ENCODE measurements at regions not wholly inside any gene's neighbourhood (a gene's known extent, or its start where the extent isn't known, plus 50 kb on each side); places are given as distances from the start of the nearest gene placed in this dataset.

DNA sequence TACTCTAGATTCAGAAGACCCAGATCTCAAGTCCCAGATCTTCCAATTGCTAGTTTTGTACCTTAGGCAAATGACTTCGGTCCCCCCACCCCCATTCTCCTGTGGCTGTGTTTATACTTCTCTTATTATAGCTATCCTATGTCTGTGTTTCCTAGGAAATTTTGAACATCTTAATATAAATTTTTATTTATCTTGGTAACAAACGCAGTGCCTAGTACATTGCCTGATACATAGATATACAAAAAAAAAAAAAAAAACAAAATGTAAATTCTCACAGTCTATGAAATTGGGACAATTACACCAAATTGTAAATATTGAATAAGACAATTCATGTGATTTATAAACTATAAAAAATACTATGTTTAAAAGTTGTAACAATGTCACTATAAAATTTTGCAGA is 84.1 kb upstream of the SLC44A3 start:
- DNase-seq (ENCODE audit: insufficient read length, low spot score) (no peak), FAIRE-seq (no peak)

DNA sequence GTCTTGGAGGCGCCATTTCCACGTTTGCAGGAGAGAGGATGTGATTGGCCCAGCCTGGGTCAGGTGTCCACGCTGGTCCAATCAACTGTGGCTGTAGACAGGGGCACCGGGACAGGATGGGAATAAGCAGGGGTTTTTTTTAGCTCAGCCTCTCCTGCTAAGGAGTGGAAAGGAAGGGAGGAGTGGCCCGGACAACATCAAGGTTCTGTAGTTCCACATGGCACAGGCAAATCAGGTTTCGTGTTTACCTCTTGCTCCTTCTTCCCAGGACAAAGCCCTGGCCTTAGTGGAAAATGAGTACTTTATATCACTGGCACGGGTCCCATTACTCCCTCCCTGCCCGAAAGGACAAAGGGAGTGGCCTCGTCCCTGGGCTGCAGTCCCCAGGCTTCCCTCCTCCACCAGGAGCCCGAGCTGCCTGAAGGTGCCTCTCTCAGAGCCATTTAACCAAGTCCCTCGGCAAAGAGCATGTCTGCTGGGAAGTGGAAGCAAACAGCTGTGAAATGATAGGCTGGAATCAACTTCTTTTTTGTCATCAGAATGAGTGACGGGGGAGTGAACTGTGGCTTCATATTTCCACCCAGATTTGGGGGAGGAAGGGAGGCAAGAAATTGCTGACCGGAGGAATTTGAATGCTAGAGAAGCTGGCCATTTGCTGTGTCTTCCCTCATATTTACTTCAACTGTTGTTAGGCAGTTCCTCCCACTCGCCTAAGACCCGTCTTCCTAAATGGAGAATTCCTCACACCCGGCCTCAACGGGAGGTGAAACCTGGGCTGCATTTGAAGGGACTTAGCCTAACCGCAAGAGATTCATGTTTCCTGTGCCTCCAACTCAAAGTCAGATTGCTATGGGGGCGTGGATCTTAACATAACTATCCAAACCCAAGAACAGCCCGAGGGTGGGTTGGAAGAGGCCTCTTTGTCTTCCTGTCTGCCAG is 84.9 kb upstream of the SLC44A3 start:
- DNase-seq (ENCODE audit: insufficient read length, low spot score), result peak; percentile 59
- FAIRE-seq, result peak; percentile 73

DNA sequence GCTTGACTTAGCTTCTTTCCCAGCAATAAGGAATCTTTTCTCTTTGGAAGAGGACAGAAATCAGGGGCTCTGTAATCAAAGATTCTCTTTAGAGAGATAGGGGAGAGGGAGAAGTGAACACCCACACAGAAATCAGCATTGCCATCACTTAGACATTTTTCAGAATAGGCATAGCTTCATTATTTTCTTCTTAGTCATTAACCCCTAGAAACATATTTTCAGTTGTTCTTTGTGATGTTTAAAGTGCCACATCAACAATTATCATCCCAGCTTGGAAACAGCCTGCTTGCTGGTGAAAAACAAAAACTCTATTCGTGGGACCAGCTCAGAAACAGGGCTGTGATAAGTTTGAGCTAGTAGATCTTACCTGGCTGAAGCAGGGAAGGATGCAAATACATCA is 88.3 kb upstream of the SLC44A3 start:
- DNase-seq (ENCODE audit: insufficient read length, low spot score) (no peak), FAIRE-seq (no peak)

DNA sequence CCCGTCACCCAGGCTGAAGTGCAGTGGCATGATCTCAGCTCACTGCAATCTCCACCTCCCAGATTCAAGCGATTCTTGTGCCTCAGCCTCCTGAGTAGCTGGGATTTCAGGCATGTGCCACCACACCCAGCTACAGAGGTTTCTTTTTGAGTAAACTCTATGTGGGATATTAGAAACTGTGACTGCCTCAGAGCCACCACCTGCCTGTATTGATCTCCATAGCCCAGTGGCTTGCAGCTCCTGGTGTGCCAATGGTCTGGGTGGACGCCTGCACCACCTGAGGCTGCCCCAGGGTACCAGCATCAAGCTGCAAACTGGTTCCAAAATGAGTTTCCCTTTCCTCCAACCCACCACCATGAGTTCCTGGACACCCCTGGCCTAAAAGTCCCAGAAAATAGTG is 89.7 kb upstream of the SLC44A3 start:
- FAIRE-seq (no peak), DNase-seq (ENCODE audit: insufficient read length, low spot score) (no peak)

DNA sequence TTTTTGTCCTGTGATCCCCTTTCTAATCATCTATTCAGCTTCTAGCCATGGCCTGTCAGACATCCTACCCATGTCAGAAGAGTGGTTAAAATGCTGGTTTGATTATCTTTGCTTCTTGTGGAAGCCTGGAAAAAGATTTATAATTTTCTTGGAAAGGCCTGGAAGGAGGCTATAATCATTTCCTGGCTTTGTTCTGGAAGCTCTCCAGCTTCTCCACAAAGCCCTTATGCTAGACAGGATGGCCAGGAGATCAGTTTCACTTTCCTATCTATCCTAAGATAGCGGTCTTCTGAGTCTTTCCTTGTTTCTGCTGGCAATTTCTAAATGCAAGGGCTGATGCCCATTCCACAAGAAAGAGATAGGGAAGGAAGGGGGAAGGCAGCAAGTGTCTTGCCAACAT is 90.9 kb upstream of the SLC44A3 start:
- FAIRE-seq (no peak), DNase-seq (ENCODE audit: insufficient read length, low spot score) (peak; percentile 21)

DNA sequence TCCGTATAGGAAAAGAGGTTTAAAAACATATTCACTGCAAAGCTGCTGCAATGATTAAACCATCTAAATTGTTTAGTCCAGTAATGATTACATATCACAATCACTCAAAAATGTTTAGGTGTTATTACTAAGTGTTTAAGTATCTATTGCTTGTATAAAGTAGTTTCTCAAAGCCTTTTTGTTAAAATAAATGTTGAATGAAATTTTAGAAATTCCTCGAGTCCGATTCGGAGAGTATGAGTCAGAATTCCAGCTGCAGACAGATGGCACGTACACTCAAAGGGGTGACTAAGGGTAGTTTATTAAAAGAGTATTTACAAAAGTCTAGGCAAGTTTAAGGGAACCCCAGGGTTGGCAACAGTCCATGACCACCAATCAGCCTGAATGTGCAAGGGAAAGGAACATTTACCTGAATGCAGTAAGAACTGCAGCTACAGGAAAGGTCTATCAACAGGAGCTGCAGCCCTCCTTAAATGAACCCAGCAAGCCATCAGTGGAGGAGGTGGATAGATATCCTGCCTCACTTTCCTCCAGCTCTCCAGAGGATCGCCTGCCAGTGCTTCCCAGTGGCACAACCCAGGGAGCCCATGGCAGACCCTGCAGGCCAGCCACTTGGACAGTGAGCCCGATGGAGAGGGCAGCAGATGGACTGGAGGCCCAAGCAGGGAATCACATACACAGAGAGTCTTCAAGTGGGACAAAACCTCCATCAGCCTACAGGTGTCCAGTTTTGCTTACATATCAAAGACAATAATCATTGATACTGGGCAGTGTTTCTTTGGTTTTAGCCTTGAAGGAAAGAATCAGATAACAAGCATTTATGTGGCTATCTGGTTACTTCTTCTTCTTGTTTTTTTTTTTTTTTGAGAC is 92.1 kb upstream of the SLC44A3 start:
- peak; percentile 38 for FAIRE-seq
- DNase-seq (ENCODE audit: insufficient read length, low spot score), result peak; percentile 61

DNA sequence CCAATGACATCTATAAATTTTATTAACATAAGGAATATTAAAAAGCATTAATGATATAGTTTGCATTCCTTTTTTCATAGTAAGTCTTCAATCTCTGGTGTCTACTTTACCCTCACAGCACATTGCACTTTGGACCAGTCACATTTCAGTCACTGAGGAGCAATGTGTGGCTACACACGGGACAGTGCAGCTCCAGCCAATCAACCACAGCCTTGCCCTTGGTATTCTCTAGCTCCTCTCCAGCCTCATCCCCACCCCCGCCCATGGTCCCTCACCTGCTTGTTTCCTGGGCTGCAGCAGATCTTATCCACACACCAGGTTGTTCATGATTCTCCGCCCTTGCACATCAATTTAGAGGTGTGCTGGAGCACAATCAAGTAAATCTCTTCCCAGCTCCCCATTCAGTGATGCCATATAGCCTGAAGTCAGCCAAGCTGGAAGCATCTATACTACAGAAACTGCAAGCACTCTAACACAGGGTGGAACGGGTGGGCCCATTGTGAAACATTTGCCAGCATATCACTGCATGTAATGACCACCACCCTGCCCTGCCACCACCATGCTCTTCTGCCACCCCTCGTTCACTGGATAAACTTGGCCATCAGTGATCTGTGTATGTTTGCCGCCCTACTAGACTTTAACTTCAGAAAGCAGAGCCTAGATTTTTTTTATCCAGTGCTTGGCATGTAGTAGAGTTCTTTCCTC is 93.0 kb upstream of the SLC44A3 start:
- no peak for DNase-seq (ENCODE audit: insufficient read length, low spot score)
- FAIRE-seq, result no peak

DNA sequence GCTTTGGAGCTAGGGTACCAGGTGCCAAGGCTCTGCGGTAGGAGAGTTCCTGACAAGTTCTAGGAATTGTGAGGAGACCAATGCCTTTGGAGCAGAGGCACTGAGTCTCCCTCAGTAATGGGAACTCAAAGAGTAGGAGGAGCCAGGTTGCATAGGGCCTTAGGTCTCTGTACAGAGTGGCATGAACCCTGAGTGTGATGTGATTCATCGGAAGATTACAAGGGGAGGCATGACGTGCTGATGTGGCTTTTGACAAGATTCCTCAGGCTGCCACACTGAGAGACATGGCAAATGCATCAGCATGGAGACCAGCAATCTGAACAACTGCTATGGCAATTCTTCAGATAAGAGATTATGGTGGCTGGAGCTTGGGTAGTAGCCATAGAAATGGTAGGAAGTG is 94.6 kb upstream of the SLC44A3 start:
- no peak for DNase-seq (ENCODE audit: insufficient read length, low spot score)
- no peak for FAIRE-seq

DNA sequence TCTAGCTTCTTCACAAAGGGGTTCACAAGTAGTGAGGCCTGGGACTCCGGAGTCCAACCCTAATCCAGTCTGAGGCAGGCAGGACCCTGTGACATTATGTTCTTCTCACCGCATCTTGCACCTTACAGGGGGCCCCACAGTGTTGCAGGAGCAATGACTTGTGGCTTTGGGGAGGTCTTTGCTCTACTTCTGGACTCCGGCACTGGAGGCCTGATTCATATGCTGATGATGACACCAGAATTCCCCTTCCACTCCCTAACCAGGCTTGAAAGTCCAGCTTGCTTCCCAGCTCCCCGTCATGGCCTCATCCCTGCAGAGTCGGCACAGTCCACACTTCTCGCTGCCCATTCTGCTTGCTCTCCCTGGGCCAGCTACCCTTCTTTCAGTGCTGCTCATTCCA is 96.3 kb upstream of the SLC44A3 start:
- DNase-seq (ENCODE audit: insufficient read length, low spot score), result no peak
- FAIRE-seq, result peak; percentile 16

DNA sequence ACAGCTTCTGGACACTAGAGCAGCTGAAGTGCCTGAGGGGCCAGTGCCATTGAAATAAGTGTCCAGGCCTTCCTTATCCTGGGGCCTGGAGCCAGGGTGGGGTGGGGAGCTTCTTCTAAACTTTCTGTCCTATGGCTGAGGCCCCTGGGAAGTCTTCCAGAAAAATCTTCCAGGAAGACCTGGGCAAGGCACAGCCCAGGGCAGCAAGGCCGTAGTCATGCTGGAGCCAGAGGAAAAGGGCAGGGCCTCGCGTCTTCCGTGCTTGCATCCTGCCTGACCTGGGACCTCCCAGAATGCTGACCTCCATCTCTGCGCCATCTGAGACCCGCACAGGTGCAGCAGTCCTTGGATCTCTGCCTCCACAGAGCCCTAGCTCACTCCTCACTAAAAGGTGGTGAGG is 96.7 kb upstream of the SLC44A3 start:
- DNase-seq (ENCODE audit: insufficient read length, low spot score), result no peak
- no peak for FAIRE-seq

DNA sequence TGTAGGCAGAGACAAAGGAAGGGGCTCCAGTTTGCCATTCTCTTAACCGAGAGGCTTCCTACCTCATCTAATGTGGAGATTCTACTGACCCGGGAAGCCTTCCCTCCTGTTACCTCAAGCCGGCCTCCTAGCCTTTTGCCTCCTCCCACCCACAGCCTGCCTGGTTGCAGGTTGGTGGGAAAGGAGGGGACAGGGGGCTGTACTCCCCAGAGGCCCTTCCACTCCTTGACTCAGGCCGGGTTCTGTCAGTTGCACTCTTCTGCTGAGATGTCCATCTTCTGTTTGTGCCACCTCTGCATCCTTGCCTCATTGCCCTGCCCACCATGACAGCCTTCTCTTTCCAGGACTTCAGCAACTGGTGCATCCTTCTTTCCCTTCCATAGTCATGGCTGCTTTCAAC is 98.0 kb upstream of the SLC44A3 start:
- no peak for DNase-seq (ENCODE audit: insufficient read length, low spot score)
- no peak for FAIRE-seq

DNA sequence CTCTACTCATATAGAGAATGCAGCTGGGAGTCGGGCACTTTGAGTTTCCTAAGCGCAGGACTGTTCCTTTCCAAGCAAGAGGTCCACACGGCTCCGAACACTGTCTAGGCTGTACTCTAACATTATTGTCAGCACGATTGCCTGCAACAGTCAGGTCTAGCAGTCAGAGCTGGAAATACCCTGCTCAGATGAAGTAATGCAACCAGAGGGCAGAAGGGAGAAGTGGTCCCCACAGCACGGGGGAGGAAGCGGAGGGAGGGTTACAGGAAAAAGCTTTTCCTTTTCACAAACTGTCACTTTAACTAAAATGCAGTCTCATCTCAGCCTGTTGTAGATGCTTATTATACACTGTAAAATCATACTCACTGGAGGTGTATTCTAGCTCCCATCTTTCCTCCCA is 98.9 kb upstream of the SLC44A3 start:
- no peak for FAIRE-seq
- DNase-seq (ENCODE audit: insufficient read length, low spot score), result no peak

DNA sequence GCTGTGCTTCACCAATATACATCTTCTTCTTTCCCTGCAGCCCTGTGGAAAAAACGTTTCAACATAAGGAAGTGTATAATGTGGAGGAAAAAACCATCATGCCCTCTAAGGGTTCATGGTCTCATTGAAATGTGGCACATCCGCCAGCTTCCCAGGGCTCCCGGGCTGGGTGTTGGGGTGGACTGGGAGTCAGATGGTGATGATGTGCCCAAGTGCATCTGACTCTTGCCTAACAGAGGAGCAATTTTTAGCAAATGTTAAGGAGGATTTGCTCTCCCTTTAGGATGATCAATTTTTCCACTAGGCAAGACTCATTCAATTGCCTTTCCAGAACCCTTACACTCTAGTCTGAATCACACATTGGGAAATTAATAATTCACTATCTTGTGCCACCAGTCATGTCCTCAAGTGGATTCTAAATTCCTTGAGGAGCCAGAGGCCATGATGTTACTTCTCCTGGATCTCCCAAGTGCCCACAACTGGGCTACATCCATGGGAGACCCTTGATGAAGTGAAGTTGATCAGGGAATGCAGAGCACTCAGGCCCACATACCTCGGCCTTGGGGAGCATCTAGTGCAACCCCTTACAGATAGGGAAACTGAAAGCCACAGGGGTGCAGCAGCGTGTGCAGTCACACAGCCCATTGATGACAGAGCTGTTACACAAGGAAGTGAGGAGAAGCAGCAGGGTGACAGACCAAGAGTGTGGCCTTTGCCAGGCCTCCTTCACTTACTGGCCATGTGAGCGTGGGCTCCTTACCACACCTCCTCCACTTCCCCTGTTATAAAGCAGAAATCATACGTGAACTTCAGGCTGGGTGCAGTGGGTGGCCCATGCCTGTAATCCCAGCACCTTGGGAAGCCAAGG is 100.0 kb upstream of the SLC44A3 start:
- no peak for DNase-seq (ENCODE audit: insufficient read length, low spot score)
- FAIRE-seq, result no peak

DNA sequence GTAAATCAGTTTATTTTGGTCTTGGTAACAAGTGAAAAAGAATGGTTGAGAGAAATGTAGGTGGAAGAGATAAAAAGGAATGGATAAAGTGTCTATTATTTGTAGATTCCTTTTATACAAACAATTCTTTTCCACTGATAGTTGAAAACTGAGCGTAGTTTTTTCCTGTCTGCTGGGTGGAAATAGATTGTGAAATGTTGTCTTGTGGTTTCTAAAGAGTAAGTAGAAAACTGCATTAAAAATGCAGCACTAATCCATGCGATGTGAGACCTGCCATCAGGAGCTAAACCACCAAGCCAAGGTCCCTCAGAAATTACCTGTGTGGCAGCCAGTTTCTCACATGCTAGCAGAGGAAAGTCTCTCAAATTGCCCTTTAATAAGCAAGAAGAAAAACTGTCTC is 103.2 kb upstream of the SLC44A3 start:
- DNase-seq (ENCODE audit: insufficient read length, low spot score), result no peak
- no peak for FAIRE-seq

DNA sequence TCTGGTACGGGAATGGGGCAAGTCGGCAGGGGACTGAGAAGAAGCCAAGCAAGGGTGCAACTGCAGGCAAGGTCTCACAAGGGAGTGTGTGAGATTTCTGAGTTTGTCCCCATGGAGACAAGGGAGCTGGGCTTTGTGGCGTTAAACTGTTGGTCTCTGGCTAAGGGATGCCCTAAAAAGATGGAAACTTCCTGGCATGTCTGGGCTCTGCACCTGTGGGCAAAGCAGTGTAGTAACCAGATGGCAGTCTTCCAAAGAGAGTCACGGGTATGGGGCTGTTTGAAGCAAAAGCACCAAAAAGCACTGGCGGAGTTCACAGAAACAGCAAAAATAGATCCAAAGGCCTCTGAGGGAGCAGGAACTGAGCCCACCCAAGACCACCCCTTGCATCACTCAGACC is 104.8 kb upstream of the SLC44A3 start:
- DNase-seq (ENCODE audit: insufficient read length, low spot score), result no peak
- FAIRE-seq, result no peak

DNA sequence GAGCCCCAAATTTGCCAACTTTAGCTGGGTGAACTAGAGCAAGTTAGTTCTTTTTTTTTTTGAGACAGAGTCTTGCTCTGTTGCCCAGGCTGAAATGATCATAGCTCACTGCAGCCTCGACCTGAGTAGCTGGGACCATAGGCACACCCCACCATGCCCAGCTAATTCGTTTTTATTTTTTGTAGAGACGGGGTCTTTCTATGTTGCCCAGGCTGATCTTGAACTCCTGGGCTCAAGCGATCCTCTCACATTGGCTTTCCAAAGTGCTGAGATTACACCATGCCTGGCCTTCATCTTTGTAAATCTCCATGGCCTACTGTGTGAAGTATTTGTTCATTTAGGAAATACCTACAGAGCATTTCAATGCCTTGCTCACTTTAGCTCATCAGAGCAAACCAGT is 105.6 kb upstream of the SLC44A3 start:
- no peak for DNase-seq (ENCODE audit: insufficient read length, low spot score)
- no peak for FAIRE-seq

DNA sequence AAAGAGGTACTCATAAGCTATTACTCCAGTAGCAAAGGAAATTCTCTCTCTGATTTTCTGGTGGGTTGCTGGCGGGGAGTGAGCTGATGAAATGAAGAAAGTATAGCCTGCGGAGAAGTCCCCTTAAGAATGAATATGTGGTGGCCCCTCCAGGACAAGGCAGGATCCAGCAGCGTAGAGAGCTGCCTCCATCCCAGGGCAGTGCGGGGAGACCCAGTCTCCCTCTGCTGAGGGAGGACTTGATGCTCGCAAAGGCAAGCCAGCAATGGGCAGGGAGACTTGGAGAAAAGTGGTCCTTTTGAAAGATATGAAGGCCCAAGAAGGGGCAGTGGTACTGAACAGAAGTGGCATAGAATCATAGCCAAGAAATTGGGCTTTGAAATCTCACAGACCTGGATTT is 106.0 kb upstream of the SLC44A3 start:
- no peak for FAIRE-seq
- DNase-seq (ENCODE audit: insufficient read length, low spot score), result no peak

DNA sequence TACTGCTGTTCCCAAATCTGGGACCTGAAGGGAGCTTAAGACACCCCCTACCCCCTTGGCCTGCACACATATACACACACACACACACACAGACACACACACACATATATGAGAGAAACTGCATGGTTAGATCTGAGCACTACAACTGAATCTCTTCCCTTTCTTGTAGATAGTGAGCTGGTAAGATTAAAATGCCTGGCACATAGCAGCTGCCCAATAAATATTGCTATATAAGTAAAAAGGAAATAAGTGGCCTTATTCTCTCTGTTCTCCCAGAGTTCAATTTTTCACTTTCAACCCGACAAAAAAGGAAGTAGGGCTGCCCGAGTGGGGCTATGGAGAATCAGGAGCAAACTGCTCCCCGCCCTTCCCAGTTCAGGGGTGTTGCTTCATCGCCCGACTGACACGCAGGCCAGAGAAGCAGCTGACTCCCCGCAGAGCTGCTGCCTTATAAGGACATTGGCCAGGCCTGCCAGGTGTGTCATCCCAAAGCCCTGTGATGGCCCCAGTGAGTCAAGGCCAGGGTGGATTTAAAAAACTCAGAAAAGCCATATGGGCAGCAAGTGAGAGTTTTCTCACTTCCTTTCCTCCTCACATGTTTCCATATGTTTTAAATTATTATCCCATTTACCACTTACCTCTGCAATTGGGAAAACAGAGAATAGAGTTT is 106.5 kb upstream of the SLC44A3 start:
- DNase-seq (ENCODE audit: insufficient read length, low spot score), result peak; percentile 73
- no peak for FAIRE-seq

DNA sequence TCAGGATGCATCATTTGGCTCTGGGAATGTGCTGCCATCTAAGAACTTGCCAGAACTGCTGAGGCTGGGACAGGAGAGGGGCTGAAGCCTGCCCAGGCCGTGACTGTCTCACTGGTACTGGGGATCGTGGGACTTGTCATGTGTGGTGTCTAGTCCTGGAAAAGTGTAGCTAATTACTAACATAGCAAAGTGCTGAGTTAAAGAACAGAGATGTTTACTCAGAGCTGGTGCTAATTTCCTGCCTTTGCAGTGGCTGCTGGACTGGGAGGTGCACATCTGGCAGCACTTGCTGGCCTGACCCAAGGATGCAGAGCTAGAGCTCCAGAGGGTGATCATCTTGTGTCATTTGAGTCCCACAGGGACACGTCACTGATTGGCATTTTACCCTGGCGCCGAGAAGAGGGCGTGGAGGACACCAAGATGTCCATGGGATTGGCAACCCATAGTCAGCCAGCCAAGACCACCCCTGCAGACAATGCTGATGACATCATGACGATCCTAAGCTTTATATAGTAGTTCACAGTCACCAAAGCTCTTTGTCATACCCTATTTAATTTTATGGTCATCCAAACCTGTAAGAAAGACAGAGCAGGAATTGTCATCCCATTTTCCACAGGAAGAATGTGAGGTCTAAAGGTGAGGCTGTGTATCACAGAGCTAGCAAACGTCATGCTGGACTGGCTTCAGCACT is 110.1 kb upstream of the SLC44A3 start:
- FAIRE-seq (no peak), DNase-seq (ENCODE audit: insufficient read length, low spot score) (no peak)
